AG04449 (cell line): ENCODE measurements at regions not wholly inside any gene's neighbourhood (a gene's known extent, or its start where the extent isn't known, plus 50 kb on each side); places are given as distances from the start of the nearest gene placed in this dataset.

Source experiments
- CTCF ChIA-PET: fragments of 350-600 bp; formaldehyde crosslinking; extraction: SDS; loops from one replicate; lab custom pipeline; 2021; ENCODE audit warnings: antibody characterized with exemption; lab: Yijun Ruan, JAX
- POLR2A ChIA-PET: fragments of 400-600, 350-600 bp; formaldehyde crosslinking; extraction: SDS; loops from one replicate; lab custom pipeline; 2020; ENCODE audit warnings: antibody characterized with exemption, inconsistent platforms; lab: Yijun Ruan, JAX
- DNase-seq: peaks from one replicate; pipeline ENCODE4 v3.0.0-alpha.2; 2010; ENCODE audit warnings: low read depth, low spot score
- H3K4me3 ChIP-seq: 2 replicates; pipeline ENCODE4 v1.5.1; 2011; ENCODE audit warnings: low read depth, mild to moderate bottlenecking, control low read depth, low read length
- TF ChIP-seq, protein P1 (sequence below): IDR thresholded peaks from one replicate; pipeline ENCODE4 v1.5.1; 2011; ENCODE audit warnings: mild to moderate bottlenecking, moderate library complexity, low read length, control low read depth, inconsistent platforms; ENCODE audit not compliant: insufficient read depth; ENCODE audit errors: missing control alignments

DNA sequence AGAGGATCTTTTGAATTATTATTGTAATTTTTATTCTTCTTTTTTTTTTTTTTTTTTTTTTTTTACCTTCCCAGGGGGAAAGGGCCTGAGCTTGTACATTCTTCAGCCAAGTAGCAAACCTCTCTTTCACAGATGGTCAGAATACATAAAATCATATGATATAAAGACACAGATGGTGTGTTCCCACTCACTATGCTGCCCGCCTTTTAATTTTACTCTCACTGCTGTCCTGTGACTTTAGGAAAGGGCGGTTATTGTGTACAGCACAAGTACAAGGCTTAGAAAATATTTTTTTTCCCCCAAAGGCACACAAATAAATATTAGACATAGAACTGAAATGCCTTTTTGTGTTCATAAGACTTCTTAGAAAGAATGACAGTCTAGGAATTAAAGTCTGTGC is 213.6 kb downstream of the RPS24 start:
- TF ChIP-seq, protein P1, sequence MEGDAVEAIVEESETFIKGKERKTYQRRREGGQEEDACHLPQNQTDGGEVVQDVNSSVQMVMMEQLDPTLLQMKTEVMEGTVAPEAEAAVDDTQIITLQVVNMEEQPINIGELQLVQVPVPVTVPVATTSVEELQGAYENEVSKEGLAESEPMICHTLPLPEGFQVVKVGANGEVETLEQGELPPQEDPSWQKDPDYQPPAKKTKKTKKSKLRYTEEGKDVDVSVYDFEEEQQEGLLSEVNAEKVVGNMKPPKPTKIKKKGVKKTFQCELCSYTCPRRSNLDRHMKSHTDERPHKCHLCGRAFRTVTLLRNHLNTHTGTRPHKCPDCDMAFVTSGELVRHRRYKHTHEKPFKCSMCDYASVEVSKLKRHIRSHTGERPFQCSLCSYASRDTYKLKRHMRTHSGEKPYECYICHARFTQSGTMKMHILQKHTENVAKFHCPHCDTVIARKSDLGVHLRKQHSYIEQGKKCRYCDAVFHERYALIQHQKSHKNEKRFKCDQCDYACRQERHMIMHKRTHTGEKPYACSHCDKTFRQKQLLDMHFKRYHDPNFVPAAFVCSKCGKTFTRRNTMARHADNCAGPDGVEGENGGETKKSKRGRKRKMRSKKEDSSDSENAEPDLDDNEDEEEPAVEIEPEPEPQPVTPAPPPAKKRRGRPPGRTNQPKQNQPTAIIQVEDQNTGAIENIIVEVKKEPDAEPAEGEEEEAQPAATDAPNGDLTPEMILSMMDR = no peak
- no peak overlapping the region for H3K4me3 ChIP-seq
- no peak for DNase-seq
- CTCF ChIA-PET = no interaction called here
- POLR2A ChIA-PET = no interaction called here

DNA sequence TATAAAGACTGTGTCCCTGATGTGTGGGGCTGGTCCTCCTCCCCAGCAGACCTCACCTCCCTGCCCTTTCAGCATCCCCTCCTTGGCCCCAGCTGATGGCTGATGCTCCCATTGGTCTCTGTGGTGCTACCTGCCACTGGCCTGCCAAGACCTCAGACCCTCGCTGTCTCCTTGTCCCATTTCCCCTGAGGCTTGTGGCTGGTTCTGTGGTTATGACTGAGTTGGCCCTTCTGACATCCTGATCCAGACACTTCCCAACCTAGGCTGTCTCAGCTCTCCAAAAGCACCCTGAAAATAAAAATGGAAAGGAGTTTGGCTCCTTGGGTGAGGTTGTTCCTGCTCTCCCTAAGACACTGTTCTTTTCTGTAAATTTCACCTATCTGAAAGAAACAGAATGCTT is 214.2 kb downstream of the RPS24 start:
- no peak for DNase-seq
- POLR2A ChIA-PET = no interaction called here
- TF ChIP-seq, protein P1 = no peak
- no peak overlapping the region for H3K4me3 ChIP-seq
- CTCF ChIA-PET = interaction anchor here (0.9 to 1.6 kb wide), 3 partner anchors 16 to 24 kb away, joined by 3 to 6 read pairs (median 3); no protein-coding TSS in a partner anchor

- TF ChIP-seq, protein P1 = no peak
- CTCF ChIA-PET = interaction anchor here (0.6 to 1.6 kb wide), 8 partner anchors 15 to 949 kb away, joined by 3 to 6 read pairs (median 3); no protein-coding TSS in a partner anchor
- DNase-seq = no peak
- no peak overlapping the region for H3K4me3 ChIP-seq
- POLR2A ChIA-PET = no interaction called here
Measured at GRCh38 chr10:78248651-78249464, 215.2 kb downstream of the RPS24 start.

GRCh38 chr10:78249690-78250089 is 216.0 kb downstream of the RPS24 start:
- TF ChIP-seq, protein P1 = no peak
- DNase-seq = no peak
- POLR2A ChIA-PET = no interaction called here
- H3K4me3 ChIP-seq = no peak overlapping the region
- CTCF ChIA-PET = interaction anchor here (0.6 to 1.0 kb wide), 2 partner anchors 19 to 675 kb away, joined by 3 read pairs; no protein-coding TSS in a partner anchor

GRCh38 chr10:78250313-78251015 is 216.8 kb downstream of the RPS24 start:
- H3K4me3 ChIP-seq = no peak overlapping the region
- ChIA-PET POLR2A (no interaction called here), CTCF (interaction anchor here (0.8 to 1.0 kb wide), 2 partner anchors 19 to 26 kb away, joined by 3 read pairs; no protein-coding TSS in a partner anchor)
- no peak for DNase-seq
- TF ChIP-seq, protein P1 = no peak

GRCh38 chr10:78251016-78251385 is 217.3 kb downstream of the RPS24 start:
- TF ChIP-seq, protein P1 = no peak
- ChIA-PET POLR2A (no interaction called here), CTCF (interaction anchor here (0.8 to 1.0 kb wide), 2 partner anchors 20 to 26 kb away, joined by 3 read pairs; no protein-coding TSS in a partner anchor)

More at GRCh38 chr10:78251016-78251385, 217.3 kb downstream of the RPS24 start:
- DNase-seq = no peak
- H3K4me3 ChIP-seq = no peak overlapping the region
